BJ (cell line): ENCODE measurements at regions not wholly inside any gene's neighbourhood (a gene's known extent, or its start where the extent isn't known, plus 50 kb on each side); places are given as distances from the start of the nearest gene placed in this dataset.

ENCODE experiments used
- CTCF ChIA-PET: fragments of 350-600 bp; formaldehyde crosslinking; extraction: SDS; loops from one replicate; lab custom pipeline; 2021; ENCODE audit warnings: antibody characterized with exemption, inconsistent platforms; lab: Yijun Ruan, JAX
- POLR2A ChIA-PET: fragments of 300-600 bp; sonication (Branson Sonifier 250); formaldehyde crosslinking; extraction: SDS; loops from one replicate; lab custom pipeline; 2021; ENCODE audit warnings: antibody characterized with exemption; lab: Charles Lee
- DNase-seq: peaks from one replicate; pipeline ENCODE4 v3.0.0-alpha.2; 2011; ENCODE audit warnings: low read depth
- H3K27me3 ChIP-seq: 2 replicates; pipeline ENCODE4 v1.6.0; 2011; ENCODE audit warnings: low read length; ENCODE audit not compliant: control insufficient read depth, insufficient read depth
- H3K36me3 ChIP-seq: 2 replicates; pipeline ENCODE4 v1.5.1; 2011; ENCODE audit warnings: low read length; ENCODE audit not compliant: control insufficient read depth, insufficient read depth
- H3K4me3 ChIP-seq: 2 replicates; pipeline ENCODE4 v1.5.1; 2011; ENCODE audit warnings: low read depth, mild to moderate bottlenecking, control low read depth, low read length
- TF ChIP-seq, protein P1 (sequence below): IDR thresholded peaks from 2 replicates; pipeline ENCODE4 v1.5.1; 2011; ENCODE audit warnings: low read depth, mild to moderate bottlenecking, control low read depth, inconsistent platforms, low read length, moderate library complexity; ENCODE audit not compliant: insufficient read depth

DNA sequence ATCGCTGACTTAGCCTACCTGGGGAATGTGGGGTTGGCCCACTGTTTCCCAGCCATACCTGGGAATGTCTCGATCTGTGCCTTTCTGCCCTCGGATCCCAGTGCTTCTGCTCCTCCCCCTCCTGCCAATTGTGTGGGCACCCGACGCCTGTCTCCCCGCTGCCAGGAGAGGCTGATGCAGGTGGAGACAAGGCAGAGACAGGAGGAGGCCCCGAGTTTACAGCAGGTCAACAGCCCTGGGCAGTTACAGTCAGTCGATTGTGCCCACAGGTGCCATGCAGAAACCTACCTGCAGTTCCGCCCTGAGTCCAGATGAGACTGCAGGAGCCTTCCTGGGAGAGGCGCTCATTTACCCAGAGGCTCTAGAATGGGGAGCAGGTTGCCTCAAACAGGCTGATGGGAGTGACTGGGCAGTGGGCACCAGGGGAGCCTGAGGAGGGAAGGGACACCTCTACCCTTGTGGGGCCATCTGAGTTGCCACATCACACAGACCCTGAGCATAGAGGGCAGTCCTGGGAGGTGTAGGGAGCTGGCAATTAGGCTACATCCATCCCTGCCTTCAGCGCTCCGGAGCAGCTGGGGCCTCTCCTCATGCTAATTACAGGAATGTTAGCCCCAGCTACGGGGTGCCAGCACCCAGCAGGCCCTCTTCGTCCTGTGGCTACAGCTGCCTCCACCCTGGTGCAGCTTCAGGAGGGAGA is 300.1 kb downstream of the NDUFA10 start:
- ChIA-PET CTCF (interaction anchor here (0.6 kb wide), 1 partner anchor 41 kb away, joined by 3 read pairs; no protein-coding TSS in a partner anchor), POLR2A (no interaction called here)
- Histone ChIP-seq H3K36me3 (no peaks in the 10 kb centered on the region), H3K27me3 (no peaks in the 10 kb centered on the region), H3K4me3 (no peak overlapping the region)
- TF ChIP-seq, protein P1, sequence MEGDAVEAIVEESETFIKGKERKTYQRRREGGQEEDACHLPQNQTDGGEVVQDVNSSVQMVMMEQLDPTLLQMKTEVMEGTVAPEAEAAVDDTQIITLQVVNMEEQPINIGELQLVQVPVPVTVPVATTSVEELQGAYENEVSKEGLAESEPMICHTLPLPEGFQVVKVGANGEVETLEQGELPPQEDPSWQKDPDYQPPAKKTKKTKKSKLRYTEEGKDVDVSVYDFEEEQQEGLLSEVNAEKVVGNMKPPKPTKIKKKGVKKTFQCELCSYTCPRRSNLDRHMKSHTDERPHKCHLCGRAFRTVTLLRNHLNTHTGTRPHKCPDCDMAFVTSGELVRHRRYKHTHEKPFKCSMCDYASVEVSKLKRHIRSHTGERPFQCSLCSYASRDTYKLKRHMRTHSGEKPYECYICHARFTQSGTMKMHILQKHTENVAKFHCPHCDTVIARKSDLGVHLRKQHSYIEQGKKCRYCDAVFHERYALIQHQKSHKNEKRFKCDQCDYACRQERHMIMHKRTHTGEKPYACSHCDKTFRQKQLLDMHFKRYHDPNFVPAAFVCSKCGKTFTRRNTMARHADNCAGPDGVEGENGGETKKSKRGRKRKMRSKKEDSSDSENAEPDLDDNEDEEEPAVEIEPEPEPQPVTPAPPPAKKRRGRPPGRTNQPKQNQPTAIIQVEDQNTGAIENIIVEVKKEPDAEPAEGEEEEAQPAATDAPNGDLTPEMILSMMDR: no peak
- no peak for DNase-seq

DNA sequence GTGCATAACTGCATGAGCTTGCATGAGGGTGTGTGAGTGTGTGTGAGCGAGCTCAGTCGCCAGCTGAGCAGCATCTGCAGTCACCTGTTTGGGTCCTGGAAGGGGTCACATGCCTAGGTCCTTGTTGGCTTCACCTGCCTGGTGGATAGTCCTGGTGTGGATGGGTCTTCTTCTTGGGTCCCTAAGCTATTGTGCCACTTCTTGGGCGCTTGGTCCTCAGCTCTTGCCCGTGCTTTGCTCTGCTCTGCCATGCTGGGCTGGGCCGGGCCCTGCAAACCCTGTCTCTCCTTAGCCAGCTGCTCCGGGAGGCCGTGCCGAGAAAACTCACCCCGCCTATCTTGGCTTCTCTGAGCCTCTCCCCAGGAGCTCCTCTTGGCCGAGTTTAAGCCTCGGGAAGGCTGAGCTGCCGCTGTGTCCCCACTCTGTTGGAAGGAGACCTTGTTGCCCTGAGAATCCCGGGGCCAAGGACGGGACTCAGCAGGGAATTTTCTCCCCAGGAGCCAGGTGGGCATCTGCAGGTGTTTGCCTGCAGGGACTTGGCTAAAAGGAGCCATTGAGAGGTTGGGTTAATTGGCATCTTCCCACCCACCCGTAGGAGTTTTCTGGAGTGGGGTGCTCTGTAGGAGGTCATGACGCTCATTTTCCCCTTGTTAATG is 300.8 kb downstream of the NDUFA10 start:
- no peaks in the 10 kb centered on the region for H3K27me3 ChIP-seq
- CTCF ChIA-PET: interaction anchor here (0.6 kb wide), 1 partner anchor 42 kb away, joined by 3 read pairs; no protein-coding TSS in a partner anchor
- POLR2A ChIA-PET: no interaction called here
- no peak overlapping the region for H3K4me3 ChIP-seq
- TF ChIP-seq, protein P1: no peak
- DNase-seq: no peak
- no peaks in the 10 kb centered on the region for H3K36me3 ChIP-seq

DNA sequence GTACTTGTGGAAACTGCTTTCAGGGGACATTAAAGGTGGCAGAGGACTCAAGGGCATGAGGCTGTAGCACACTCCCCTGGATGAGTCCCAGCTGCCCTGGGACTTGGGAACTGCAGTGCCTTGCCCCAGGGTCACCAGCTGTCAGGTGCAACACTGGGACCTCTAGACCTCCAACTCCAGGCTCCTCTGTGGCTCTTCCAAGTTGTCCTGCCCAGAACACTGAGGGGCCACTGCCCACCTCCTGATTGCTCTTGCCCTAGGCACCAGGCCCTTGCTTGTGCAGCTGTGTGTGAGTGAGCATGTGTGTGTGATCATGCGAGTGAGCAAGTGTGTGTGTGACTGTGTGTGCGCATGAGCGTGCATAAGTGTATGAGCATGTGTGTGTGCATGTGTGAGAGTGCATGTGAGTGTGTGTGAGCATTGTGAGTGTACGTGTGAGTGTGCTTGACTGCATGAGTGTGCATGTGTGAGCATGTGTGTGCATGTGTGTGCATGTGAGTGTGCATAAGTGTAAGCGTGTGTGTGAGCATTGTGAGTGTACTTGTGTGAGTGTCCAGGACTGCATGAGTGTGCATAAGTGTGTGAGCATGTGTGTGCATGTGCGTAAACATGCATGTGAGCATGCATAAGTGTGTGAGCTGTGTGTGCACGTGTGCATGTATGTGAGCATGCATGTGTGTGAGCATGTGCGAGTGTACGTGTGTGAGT is 301.5 kb downstream of the NDUFA10 start:
- TF ChIP-seq, protein P1: no peak
- Histone ChIP-seq H3K4me3 (no peak overlapping the region), H3K36me3 (no peaks in the 10 kb centered on the region), H3K27me3 (no peaks in the 10 kb centered on the region)
- POLR2A ChIA-PET: no interaction called here
- DNase-seq: no peak
- CTCF ChIA-PET: no interaction called here

DNA sequence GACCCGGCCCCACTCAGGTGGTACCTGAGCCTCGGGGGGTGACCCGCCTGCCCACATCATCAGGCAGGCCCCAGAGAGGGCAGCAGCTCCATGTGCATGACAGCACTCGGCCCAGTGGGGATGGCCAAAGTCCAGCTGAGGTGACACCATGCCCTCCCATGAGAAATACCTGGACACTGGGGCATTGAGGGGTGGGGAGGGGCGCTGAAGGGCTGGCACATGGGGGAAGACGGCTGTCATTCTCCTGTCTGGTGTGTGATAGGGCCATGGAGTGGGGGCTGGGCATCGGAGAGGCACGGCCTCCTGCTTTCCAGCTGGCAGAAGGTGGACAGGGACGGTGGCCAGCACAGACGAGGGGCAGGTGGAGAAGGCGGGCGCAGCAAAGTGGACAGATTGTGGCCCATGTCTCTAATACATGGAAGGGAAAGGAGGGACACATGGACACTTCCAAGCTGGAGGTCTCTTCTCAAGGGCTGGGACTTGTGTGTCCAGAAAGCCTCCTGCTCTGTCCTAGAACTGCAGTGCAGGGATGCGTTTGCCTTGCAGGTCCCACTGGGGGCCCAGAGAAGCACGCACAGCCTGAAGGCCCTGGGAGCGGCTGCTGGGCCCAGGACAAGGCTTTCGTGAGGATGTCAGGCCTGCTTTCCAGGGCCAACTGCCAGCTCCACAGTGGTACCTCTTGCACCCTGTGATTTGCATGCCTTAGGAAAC is 302.2 kb downstream of the NDUFA10 start:
- DNase-seq: no peak
- CTCF ChIA-PET: no interaction called here
- Histone ChIP-seq H3K36me3 (no peaks in the 10 kb centered on the region), H3K27me3 (no peaks in the 10 kb centered on the region), H3K4me3 (no peak overlapping the region)
- POLR2A ChIA-PET: no interaction called here
- TF ChIP-seq, protein P1: no peak
